ENCODE measurements at regions not wholly inside any gene's neighbourhood (a gene's known extent, or its start where the extent isn't known, plus 50 kb on each side); places are given as distances from the start of the nearest gene placed in this dataset.

DNA sequence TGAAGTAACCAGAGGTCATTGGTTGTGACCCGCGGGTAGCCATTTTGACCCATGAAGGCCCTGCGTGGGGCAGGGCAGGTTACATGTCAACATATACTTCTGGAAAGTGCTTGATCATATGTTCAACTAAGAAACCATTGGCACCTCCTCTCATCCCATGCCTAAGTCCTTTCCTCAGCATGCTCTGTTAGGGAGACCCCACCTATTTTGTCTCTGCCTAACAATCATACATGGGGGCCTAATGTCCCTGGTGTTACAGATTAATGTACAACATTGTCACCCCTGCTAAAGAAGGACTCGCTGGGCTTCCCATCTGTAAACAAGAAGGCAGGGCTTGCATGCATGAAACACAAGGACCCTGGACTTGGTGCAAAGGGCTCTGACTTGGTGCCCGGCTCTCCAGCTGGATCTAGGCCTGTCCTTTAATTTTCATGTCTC is 133.7 kb upstream of the TNS3 start (continued):
- TF ChIP-seq, protein P1, sequence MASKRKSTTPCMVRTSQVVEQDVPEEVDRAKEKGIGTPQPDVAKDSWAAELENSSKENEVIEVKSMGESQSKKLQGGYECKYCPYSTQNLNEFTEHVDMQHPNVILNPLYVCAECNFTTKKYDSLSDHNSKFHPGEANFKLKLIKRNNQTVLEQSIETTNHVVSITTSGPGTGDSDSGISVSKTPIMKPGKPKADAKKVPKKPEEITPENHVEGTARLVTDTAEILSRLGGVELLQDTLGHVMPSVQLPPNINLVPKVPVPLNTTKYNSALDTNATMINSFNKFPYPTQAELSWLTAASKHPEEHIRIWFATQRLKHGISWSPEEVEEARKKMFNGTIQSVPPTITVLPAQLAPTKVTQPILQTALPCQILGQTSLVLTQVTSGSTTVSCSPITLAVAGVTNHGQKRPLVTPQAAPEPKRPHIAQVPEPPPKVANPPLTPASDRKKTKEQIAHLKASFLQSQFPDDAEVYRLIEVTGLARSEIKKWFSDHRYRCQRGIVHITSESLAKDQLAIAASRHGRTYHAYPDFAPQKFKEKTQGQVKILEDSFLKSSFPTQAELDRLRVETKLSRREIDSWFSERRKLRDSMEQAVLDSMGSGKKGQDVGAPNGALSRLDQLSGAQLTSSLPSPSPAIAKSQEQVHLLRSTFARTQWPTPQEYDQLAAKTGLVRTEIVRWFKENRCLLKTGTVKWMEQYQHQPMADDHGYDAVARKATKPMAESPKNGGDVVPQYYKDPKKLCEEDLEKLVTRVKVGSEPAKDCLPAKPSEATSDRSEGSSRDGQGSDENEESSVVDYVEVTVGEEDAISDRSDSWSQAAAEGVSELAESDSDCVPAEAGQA (IDR thresholded peaks at IDR 0.05; ENCODE audit: low read depth) = peak; percentile 64; the same call in 1 of the 2 replicates
- TF ChIP-seq, protein P1 (CRISPR knock-in tag; IDR thresholded peaks at IDR 0.05; ENCODE audit: borderline replicate concordance) = no peak
- TF ChIP-seq SNAPC2 (CRISPR knock-in tag; IDR thresholded peaks at IDR 0.05) (no peak), HMG20B (CRISPR knock-in tag; conservative IDR thresholded peaks at IDR 0.05) (no peak), NFIC (IDR thresholded peaks at IDR 0.05; ENCODE audit: low read length) (peak; percentile 38; the same call in 1 of the 2 replicates), MEIS1 (CRISPR knock-in tag; IDR thresholded peaks at IDR 0.05; ENCODE audit: borderline replicate concordance) (peak; percentile 67; the same call in 1 of the 2 replicates), ZNF274 (CRISPR knock-in tag; IDR thresholded peaks at IDR 0.05) (no peak), ZNF556 (CRISPR knock-in tag; IDR thresholded peaks at IDR 0.05; ENCODE audit: borderline replicate concordance) (peak; percentile 79; the same call in 1 of the 2 replicates), PCBP2 (optimal IDR thresholded peaks at IDR 0.05; ENCODE audit: low read depth, low read length, poor library complexity, severe bottlenecking) (no peak), ZNF263 (CRISPR knock-in tag; IDR thresholded peaks at IDR 0.05) (no peak), ZNF225 (CRISPR knock-in tag; IDR thresholded peaks at IDR 0.05) (no peak), NFATC3 (CRISPR knock-in tag; IDR thresholded peaks at IDR 0.05) (no peak), NCOA5 (CRISPR knock-in tag; IDR thresholded peaks at IDR 0.05) (no peak), ZNF598 (CRISPR knock-in tag; IDR thresholded peaks at IDR 0.05; ENCODE audit: borderline replicate concordance) (no peak), DPF2 (CRISPR knock-in tag; IDR thresholded peaks at IDR 0.05; ENCODE audit: borderline replicate concordance, low read depth) (peak; percentile 84), ZBTB20 (CRISPR knock-in tag; IDR thresholded peaks at IDR 0.05; ENCODE audit: borderline replicate concordance, low read depth) (peak; percentile 74; the same call in 1 of the 2 replicates), HIVEP1 (CRISPR knock-in tag; IDR thresholded peaks at IDR 0.05) (0 out of 2 replicates have a peak, but pooled peaks have one; percentile 27), HOXA3 (CRISPR knock-in tag; IDR thresholded peaks at IDR 0.05) (peak; percentile 72; the same call in 1 of the 2 replicates), ETV6 (CRISPR knock-in tag; conservative IDR thresholded peaks at IDR 0.05) (no peak), ZNF20 (CRISPR knock-in tag; IDR thresholded peaks at IDR 0.05) (no peak), ZNF615 (CRISPR knock-in tag; IDR thresholded peaks at IDR 0.05; ENCODE audit: borderline replicate concordance) (no peak)
- TF ChIP-seq, protein P2, sequence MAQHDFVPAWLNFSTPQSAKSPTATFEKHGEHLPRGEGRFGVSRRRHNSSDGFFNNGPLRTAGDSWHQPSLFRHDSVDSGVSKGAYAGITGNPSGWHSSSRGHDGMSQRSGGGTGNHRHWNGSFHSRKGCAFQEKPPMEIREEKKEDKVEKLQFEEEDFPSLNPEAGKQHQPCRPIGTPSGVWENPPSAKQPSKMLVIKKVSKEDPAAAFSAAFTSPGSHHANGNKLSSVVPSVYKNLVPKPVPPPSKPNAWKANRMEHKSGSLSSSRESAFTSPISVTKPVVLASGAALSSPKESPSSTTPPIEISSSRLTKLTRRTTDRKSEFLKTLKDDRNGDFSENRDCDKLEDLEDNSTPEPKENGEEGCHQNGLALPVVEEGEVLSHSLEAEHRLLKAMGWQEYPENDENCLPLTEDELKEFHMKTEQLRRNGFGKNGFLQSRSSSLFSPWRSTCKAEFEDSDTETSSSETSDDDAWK (CRISPR knock-in tag; IDR thresholded peaks at IDR 0.05) = no peak
- TF ChIP-seq, protein P3, sequence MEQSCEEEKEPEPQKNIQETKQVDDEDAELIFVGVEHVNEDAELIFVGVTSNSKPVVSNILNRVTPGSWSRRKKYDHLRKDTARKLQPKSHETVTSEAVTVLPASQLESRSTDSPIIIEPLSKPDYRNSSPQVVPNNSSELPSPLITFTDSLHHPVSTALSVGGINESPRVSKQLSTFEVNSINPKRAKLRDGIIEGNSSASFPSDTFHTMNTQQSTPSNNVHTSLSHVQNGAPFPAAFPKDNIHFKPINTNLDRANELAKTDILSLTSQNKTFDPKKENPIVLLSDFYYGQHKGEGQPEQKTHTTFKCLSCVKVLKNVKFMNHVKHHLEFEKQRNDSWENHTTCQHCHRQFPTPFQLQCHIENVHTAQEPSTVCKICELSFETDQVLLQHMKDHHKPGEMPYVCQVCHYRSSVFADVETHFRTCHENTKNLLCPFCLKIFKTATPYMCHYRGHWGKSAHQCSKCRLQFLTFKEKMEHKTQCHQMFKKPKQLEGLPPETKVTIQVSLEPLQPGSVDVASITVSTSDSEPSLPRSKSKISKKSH (CRISPR knock-in tag; IDR thresholded peaks at IDR 0.05; ENCODE audit: borderline replicate concordance) = no peak

All from HepG2 (cell line).